ELF-1 (cell line): ENCODE measurements at regions not wholly inside any gene's neighbourhood (a gene's known extent, or its start where the extent isn't known, plus 50 kb on each side); places are given as distances from the start of the nearest gene placed in this dataset.
"Not testable (repeated sequence)": the region's sequence is repeated elsewhere in the genome, so short reads cannot be mapped to it uniquely, and the experiment has no call there.

ENCODE experiments used
- DNase-seq: peaks from one replicate; pipeline ENCODE4 v3.0.0-alpha.2; 2016; ENCODE audit warnings: low read depth, low spot score

DNA sequence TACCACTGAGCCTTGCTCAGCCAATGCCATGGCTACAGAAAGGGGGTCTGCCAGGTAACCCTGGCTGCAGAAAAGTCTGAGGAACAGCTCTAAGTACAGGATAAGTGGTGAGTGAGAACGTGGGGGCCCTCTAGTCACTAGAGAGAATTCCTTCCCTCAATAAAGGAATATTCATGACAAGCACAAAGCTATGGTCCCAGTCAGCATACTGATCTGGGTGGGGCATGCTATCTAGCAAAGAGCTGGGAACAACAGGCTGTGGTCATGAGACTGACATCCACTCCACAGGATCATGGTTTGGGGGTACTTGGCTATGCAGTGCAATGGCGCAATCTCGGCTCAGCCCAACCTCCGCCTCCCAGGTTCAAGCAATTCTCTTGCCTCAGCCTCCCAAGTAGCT lies 140.4 kb downstream of the MTHFS start:
- no peak for DNase-seq

DNA sequence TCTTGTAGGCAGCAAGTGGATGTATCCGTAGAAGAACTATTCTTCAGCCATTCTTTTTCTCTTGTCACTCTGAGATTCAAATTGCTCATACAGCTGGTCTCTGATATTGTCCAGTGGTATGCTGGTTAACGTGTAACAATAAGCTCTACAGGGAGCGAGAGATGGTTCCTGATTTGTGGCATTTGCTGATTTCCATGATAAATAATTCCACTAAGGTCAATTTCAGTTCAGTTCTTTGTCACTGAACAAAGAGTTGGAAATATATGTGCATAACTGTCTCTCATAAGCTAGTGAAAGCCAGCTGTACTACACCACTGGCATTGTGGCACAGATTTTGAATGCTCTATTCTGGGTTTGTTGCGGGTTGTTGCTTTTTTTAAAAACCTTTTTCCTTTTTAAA lies 131.7 kb downstream of the MTHFS start:
- no peak for DNase-seq

DNA sequence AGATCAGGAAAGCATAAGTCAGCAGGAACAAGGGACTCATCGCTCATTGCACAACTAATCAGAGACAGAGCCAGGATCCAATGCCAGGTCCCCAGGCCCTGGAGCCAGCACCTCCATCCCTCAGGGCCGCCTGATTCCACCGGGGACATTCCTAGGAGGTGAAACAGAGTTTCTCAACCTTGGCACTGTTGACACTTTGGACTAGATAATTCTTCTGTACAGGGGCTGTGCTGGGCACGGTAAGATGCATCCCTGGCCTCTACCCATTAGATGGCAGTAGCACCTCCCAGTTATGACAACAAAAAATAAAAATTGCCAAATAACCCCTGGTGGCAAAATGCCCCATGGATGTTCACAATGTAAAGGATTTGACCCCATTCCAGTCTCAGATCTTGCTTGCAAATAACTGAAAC lies 127.7 kb downstream of the MTHFS start:
- DNase-seq, result no peak

DNA sequence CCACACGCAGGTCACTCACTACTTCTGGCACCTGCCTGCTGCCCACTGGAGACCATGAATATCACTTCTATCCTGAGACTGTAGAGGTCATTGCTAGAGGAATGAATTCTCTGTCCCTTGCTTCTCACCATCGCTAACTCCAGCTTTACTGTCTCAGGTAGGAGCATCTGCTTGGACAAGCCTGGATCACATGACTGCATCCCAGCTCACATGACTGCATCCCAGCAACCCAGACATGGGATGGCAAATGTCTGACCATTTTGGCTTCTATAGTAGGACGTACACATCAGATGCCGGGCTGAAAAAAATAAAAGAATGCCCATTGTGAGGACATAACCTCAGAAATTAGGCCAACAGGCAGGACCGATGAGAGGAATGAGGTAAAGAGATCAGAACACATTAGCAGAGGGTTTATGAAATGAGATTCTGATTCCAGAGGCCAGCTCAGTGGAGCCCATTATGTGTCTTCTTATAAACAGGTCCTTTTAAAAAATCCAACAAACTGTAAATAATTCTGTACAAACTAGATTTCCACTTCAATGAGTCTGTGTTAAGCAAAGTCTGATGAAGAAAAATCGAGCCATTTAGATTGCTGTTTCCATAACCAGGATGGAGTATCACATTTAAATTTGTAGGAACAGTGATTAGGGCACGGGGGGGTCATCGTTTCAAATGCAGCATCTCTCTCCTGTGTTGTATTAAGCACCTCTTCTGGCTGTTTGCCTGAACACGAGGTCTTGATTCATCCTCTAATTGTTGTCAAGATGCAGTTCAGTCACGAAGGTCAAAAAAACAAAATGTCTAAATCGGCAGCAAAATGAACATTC lies 126.7 kb downstream of the MTHFS start:
- DNase-seq, result no peak

- no peak for DNase-seq
These were observed 123.7 kb downstream of the MTHFS start for GRCh38 chr15:79773128-79773527.

DNA sequence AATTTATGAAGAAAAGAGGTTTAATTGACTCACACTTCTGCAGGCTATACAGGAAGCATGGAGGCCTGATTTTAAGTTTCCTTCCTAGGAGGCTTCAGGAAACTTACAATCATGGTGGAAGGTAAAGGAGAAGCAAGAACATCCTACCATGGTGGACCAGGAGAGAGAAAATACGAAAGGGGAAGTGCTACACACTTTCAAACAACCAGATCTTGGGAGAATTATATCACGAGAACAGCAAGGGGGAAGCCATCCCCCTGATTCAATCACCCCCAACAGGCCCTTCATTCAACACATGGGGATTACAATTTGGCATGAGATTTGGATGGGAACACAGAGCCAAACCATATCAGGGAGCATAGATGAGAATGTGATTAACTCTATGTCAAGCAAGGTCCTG lies 121.0 kb downstream of the MTHFS start:
- DNase-seq, result no peak

DNA sequence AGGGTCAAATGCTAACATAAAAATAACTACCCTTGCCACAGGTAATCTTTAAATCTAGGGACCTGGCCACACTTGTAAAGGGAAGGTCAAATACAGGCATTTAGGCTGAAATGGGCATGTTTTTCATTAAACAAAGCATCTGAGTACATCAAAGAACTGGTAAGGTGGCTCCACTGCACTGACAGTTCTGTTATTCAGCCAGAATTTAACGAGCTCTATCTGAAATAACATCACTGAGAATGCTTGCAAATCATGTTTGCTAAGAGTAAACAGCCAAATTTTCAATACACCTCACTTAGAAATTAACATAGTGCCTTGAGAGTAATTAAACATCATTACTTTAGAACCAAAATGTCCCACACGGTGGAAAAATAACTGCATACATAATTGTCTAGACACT lies 118.9 kb downstream of the MTHFS start:
- DNase-seq, result no peak

GRCh38 chr15:79778378-79778990 lies 118.3 kb downstream of the MTHFS start:
- no peak for DNase-seq

DNA sequence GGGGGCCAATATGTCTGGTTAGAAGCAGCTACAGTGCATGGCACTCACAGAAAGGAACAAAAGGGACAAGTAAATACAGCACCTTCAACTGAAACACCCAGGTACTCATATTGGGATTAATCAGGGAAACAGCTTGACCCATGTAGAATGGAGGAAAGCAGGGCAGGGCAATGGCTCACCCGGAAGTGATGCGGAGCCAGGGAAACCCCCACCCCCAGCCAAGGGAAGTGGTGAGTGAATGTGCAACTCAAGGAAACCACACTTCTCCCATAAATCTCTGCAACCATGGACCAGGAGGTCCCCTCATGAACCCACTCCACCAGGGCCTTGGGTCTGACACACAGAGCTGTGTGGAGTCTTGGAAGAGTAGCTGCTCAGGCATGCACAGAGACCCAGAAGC lies 117.1 kb downstream of the MTHFS start:
- no peak for DNase-seq

GRCh38 chr15:79782307-79782706 lies 114.5 kb downstream of the MTHFS start:
- not testable (repeated sequence) for DNase-seq
